Activated CD8-positive, alpha-beta T cell treated with anti-CD3 and anti-CD28 coated beads for 36 hours (primary cell): ENCODE measurements at regions not wholly inside any gene's neighbourhood (a gene's known extent, or its start where the extent isn't known, plus 50 kb on each side); places are given as distances from the start of the nearest gene placed in this dataset.

Experiments
- ATAC-seq: fragments of 200-7000 bp; cut with Tn5 transposase; one replicate; pipeline ENCODE4 v1.10.0; 2021; ENCODE audit warnings: mild to moderate bottlenecking, moderate library complexity
- CTCF ChIA-PET: fragments of 350-600 bp; sonication (Branson Sonifier 250); formaldehyde crosslinking; loops from one replicate; lab custom pipeline; 2021; ENCODE audit warnings: antibody characterized with exemption; lab: Charles Lee
- POLR2A ChIA-PET: fragments of 350-600 bp; sonication (Branson Sonifier 250); formaldehyde crosslinking; loops from one replicate; lab custom pipeline; 2021; ENCODE audit warnings: antibody characterized with exemption; lab: Charles Lee
- DNase-seq: peaks from one replicate; pipeline ENCODE4 v3.0.0-alpha.2; 2020
- H3K27ac Mint-ChIP-seq: one replicate; pipeline ENCODE4 v1.8.0; 2021; ENCODE audit warnings: mild to moderate bottlenecking, mixed read lengths
- H3K27me3 Mint-ChIP-seq: one replicate; pipeline ENCODE4 v1.8.0; 2021; ENCODE audit warnings: mixed read lengths
- H3K36me3 Mint-ChIP-seq: one replicate; pipeline ENCODE4 v1.8.0; 2021; ENCODE audit warnings: low read depth, mixed read lengths
- H3K4me1 Mint-ChIP-seq: one replicate; pipeline ENCODE4 v1.8.0; 2021; ENCODE audit warnings: low read depth, mixed read lengths
- H3K4me3 Mint-ChIP-seq: one replicate; pipeline ENCODE4 v1.8.0; 2021; ENCODE audit warnings: mild to moderate bottlenecking, moderate library complexity, mixed read lengths
- H3K9me3 Mint-ChIP-seq: one replicate; pipeline ENCODE4 v1.8.0; 2021; ENCODE audit warnings: mixed read lengths
- CTCF ChIP-seq: fragments of 200-600 bp; IDR thresholded peaks from one replicate; pipeline ENCODE4 v1.8.0; 2022; ENCODE audit warnings: antibody characterized with exemption, mild to moderate bottlenecking
- intact Hi-C: fragments of 100-400 bp; cut with micrococcal nuclease; formaldehyde crosslinking; loops from one replicate; pipeline ENCODE4 v1.10.0; 2022

DNA sequence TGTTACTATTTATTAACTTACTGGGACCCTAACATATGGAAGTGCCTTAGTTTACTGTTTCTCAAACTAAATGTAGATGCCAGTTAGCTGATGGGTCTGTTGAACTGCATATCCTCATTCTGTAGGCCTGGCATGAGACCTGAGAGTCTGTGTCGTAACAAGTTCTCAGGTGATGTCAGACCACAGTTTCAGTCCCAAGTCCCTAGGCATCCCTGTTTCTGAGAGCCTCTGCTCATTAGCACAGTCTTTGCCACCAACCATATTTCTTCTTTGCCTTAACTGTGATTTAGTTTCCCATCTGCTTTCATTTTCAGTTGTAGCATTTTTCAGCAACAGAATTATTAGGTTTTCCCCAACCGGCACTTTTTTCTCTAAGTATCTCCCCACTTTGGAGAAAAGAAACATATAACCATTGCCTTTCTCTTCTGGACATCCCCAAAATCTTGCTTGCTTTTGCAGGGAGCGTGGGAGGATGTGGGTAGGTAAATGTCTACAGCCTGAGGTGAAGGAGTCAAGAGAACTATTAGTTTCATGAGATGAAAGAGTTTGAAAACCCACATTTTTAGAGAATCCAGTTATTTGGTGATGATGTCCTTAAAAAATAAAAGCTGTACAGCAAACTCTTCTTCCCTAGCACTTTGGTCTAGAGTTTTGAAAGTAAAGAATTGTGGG is 74.6 kb downstream of the NUDT12 start:
- ATAC-seq = no peak
- POLR2A ChIA-PET = no interaction called here
- Mint-ChIP-seq H3K4me3 (no peak overlapping the region), H3K27ac (no peak overlapping the region), H3K27me3 (peaks cover 4% of the 10 kb centered on the region), H3K4me1 (no peaks in the 10 kb centered on the region), H3K36me3 (no peaks in the 10 kb centered on the region), H3K9me3 (no peaks in the 10 kb centered on the region)
- no peak for TF ChIP-seq CTCF
- CTCF ChIA-PET = no interaction called here
- DNase-seq = no peak
- intact Hi-C loops = no loop called here

DNA sequence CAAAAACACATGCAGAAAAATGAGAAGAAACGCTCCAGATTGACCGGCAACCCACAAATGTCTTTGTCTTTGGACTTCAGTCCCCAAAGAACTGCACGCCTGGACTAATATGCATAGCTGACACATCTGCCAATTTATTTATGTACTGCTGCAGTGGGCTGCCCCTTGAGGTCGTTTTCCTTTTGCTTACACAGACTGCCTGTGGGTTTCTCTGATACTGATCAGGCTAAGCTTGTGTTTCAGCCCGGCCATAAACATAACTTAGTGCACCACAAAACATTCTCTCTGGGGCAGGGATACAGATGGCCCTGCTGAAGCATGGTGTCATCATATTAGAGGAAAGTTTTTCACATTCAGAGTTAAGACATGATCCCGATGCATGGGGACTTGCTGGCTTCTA is 75.4 kb downstream of the NUDT12 start:
- no peak for ATAC-seq
- Mint-ChIP-seq H3K4me3 (no peak overlapping the region), H3K9me3 (no peaks in the 10 kb centered on the region), H3K27me3 (peaks cover 3% of the 10 kb centered on the region), H3K36me3 (no peaks in the 10 kb centered on the region), H3K27ac (no peak overlapping the region), H3K4me1 (no peaks in the 10 kb centered on the region)
- ChIA-PET POLR2A (no interaction called here), CTCF (no interaction called here)
- intact Hi-C loops = no loop called here
- no peak for TF ChIP-seq CTCF
- no peak for DNase-seq

DNA sequence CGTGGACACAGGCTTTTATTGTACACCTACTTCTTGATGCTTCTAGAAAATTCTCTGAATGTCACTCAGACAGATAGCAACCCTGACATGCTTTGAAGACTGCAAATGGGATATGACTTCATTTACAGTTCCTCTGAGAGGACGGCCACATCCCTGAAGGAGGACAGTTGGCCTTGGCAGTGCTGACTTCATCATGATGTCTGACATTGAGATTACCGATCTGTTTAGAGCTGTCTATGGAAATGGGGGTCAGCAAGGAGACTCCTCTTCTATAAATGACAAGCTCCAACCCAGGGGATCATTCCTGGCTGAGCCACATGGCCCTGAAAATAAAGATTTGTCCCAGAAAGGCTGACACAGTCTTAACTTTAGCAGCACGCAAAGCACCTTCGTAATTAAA is 75.8 kb downstream of the NUDT12 start:
- CTCF ChIA-PET = interaction anchor here (0.8 to 2.0 kb wide), 2 partner anchors 11 to 262 kb away, joined by 3 to 9 read pairs; no protein-coding TSS in a partner anchor
- H3K4me3 Mint-ChIP-seq = no peak overlapping the region
- no peak for TF ChIP-seq CTCF

GRCh38 chr5:103480246-103480645 is 82.3 kb downstream of the NUDT12 start:
- no peaks in the 10 kb centered on the region for H3K4me1 Mint-ChIP-seq
- no peak overlapping the region for H3K4me3 Mint-ChIP-seq
- POLR2A ChIA-PET = no interaction called here
- CTCF ChIA-PET = no interaction called here
- H3K9me3 Mint-ChIP-seq = no peaks in the 10 kb centered on the region
- no peak for ATAC-seq
- no peaks in the 10 kb centered on the region for H3K36me3 Mint-ChIP-seq
- no peak for DNase-seq
- peaks cover 4% of the 10 kb centered on the region for H3K27me3 Mint-ChIP-seq
- TF ChIP-seq CTCF = no peak
- intact Hi-C loops = no loop called here
- no peak overlapping the region for H3K27ac Mint-ChIP-seq

More for the DNA sequence above, 75.8 kb downstream of the NUDT12 start:
- no peaks in the 10 kb centered on the region for H3K36me3 Mint-ChIP-seq
- DNase-seq (no peak), ATAC-seq (no peak)
- H3K27ac Mint-ChIP-seq = no peak overlapping the region
- H3K4me1 Mint-ChIP-seq = no peaks in the 10 kb centered on the region
- H3K27me3 Mint-ChIP-seq = peaks cover 2% of the 10 kb centered on the region
- intact Hi-C loops = no loop called here
- POLR2A ChIA-PET = no interaction called here
- H3K9me3 Mint-ChIP-seq = no peaks in the 10 kb centered on the region

DNA sequence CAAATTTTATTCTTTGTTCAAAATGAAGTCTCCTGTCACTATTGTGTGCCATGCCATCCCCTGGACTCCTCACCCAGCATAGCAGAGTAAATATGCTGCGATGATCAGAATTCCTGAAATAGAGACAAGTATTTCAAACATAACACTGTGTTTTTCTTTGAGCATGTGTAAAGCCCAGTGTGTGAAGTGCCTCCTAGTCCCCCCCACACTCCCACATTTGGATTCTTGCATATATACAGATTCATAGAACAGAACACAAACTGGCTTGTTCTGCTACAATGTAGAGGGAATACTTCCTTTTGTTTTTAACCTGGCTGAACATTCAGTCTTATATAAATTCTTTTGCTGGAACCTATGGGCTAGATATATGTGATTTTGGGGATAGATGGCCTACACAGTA is 84.9 kb downstream of the NUDT12 start:
- CTCF ChIA-PET = interaction anchor here (1.2 to 3.4 kb wide), 3 partner anchors 83 to 253 kb away, joined by 3 to 21 read pairs (median 7); no protein-coding TSS in a partner anchor
- H3K27ac Mint-ChIP-seq = no peak overlapping the region
- POLR2A ChIA-PET = no interaction called here
- intact Hi-C loops = no loop called here
- ATAC-seq = no peak
- no peak for DNase-seq
- peaks cover 6% of the 10 kb centered on the region for H3K27me3 Mint-ChIP-seq
- no peaks in the 10 kb centered on the region for H3K36me3 Mint-ChIP-seq
- TF ChIP-seq CTCF = no peak
- H3K9me3 Mint-ChIP-seq = no peaks in the 10 kb centered on the region
- H3K4me3 Mint-ChIP-seq = no peak overlapping the region
- H3K4me1 Mint-ChIP-seq = no peaks in the 10 kb centered on the region
